ENCODE measurements at regions not wholly inside any gene's neighbourhood (a gene's known extent, or its start where the extent isn't known, plus 50 kb on each side); places are given as distances from the start of the nearest gene placed in this dataset.

DNA sequence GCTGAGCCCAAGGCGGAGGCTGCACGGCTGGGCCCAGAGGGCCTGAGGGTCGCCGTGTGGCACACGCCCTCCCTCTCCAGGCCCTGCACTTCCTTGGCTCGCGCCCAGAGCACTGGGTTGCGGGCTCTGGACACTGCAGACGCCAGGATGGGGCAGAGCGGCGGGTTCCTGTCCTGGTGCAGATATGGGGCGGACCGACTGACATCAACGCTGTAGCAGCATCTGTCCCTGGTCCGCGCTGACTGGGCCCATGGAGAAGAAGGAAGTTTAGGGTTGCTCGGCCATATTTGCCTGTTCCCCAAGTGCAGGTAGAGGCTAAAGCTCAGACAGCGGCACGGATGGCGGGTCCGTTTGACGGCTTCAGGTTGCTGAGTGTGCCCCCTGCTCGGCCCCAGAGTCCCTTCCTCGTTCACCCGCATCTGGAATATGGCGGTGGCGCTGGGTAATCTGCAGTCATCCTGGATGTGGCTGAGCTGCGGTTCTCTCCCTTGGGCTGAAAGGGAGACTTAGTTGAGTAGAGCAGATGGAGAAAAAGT lies 116.1 kb downstream of the OR13A1 start:
- Histone ChIP-seq H3K4me3 (ENCODE audit: low read depth in 1 of 2, low read length in 2 of 2) (peak overlapping the region in 1 of 2 donors; percentile 45), H3K27ac (ENCODE audit: low read length) (no peak overlapping the region), H3K9me3 (ENCODE audit: control insufficient read depth in 1 of 2, low read length in 2 of 2) (no peaks in the 10 kb centered on the region), H3K36me3 (ENCODE audit: control insufficient read depth in 1 of 2, insufficient read depth in 2 of 2, low read length in 2 of 2) (no peaks in the 10 kb centered on the region), H3K4me1 (ENCODE audit: control insufficient read depth in 1 of 2, insufficient read depth in 2 of 2, low read length in 2 of 2) (no peaks in the 10 kb centered on the region), H3K27me3 (ENCODE audit: low read depth, low read length) (no peaks in the 10 kb centered on the region)

- H3K27me3 ChIP-seq (ENCODE audit: low read depth, low read length), result no peaks in the 10 kb centered on the region
- H3K36me3 ChIP-seq (ENCODE audit: control insufficient read depth in 1 of 2, insufficient read depth in 2 of 2, low read length in 2 of 2), result no peaks in the 10 kb centered on the region
- H3K4me3 ChIP-seq (ENCODE audit: low read depth in 1 of 2, low read length in 2 of 2), result no peak overlapping the region
- no peak overlapping the region for H3K27ac ChIP-seq (ENCODE audit: low read length)
- H3K9me3 ChIP-seq (ENCODE audit: control insufficient read depth in 1 of 2, low read length in 2 of 2), result no peaks in the 10 kb centered on the region
- H3K4me1 ChIP-seq (ENCODE audit: control insufficient read depth in 1 of 2, insufficient read depth in 2 of 2, low read length in 2 of 2), result no peaks in the 10 kb centered on the region
Measured at GRCh38 chr10:45201271-45201670, 114.1 kb downstream of the OR13A1 start.

DNA sequence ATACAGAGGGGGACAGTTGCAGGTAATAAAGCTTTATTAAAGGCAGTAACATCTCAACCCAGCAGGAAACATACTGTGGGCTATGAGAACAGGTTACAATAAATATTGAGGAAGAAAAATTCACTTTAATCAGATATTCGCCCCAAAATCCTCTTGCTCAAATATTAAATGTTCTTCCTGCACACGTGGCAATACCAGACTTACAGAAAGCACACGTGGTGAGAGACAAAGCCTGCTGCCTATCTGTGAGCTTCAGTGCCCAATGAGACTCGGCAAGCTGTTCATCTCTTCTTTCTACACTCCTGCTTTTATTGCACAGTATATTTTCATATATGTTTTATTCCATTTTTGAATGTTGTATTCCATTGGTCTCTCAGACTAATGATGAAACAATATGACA lies 113.2 kb downstream of the OR13A1 start:
- Histone ChIP-seq H3K36me3 (ENCODE audit: control insufficient read depth in 1 of 2, insufficient read depth in 2 of 2, low read length in 2 of 2) (no peaks in the 10 kb centered on the region), H3K27me3 (ENCODE audit: low read depth, low read length) (no peaks in the 10 kb centered on the region), H3K4me3 (ENCODE audit: low read depth in 1 of 2, low read length in 2 of 2) (no peak overlapping the region), H3K9me3 (ENCODE audit: control insufficient read depth in 1 of 2, low read length in 2 of 2) (no peaks in the 10 kb centered on the region), H3K4me1 (ENCODE audit: control insufficient read depth in 1 of 2, insufficient read depth in 2 of 2, low read length in 2 of 2) (no peaks in the 10 kb centered on the region), H3K27ac (ENCODE audit: low read length) (no peak overlapping the region)

DNA sequence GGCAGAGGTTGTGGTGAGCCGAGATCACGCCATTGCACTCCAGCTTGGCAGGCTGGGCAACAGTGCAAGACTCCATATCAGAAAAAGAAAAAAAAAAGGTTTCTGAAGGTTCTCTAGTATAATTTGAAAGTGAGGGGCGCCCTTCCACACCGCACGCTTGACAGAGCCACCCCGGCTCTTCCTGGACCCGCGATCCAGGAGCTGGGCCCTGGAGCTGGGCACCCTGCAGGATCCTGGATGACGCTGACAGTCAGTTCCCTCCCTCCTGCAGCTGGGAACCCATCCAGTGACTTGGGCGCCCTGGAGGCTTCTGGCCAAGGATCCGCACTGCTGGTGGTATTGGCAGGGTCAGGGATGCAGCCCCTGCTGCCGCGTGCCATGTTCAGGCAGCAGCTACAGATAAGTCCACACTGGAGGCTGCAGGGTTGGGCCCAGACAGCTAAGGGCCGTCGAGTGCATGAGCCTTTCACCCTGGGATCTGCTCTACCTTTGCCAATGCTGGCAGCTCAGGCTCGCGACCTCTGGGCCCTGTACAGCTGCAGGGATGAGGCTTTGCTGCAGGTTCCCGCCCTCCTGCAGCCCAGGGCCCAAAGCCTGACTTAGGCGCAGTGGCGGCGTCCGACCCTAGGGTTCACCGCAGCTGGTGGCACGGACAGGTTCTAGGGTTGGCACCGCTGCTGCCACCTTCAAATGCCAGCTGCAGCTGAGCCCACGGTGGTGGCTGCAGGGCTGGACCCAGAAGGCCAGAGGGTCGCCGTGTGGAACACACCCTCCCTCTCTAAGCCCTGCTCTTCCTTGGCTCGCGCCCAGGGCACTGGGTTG lies 110.2 kb downstream of the OR13A1 start:
- no peaks in the 10 kb centered on the region for H3K9me3 ChIP-seq (ENCODE audit: control insufficient read depth in 1 of 2, low read length in 2 of 2)
- no peaks in the 10 kb centered on the region for H3K36me3 ChIP-seq (ENCODE audit: control insufficient read depth in 1 of 2, insufficient read depth in 2 of 2, low read length in 2 of 2)
- no peak overlapping the region for H3K4me3 ChIP-seq (ENCODE audit: low read depth in 1 of 2, low read length in 2 of 2)
- H3K4me1 ChIP-seq (ENCODE audit: control insufficient read depth in 1 of 2, insufficient read depth in 2 of 2, low read length in 2 of 2), result no peaks in the 10 kb centered on the region
- H3K27me3 ChIP-seq (ENCODE audit: low read depth, low read length), result no peaks in the 10 kb centered on the region
- H3K27ac ChIP-seq (ENCODE audit: low read length), result no peak overlapping the region

DNA sequence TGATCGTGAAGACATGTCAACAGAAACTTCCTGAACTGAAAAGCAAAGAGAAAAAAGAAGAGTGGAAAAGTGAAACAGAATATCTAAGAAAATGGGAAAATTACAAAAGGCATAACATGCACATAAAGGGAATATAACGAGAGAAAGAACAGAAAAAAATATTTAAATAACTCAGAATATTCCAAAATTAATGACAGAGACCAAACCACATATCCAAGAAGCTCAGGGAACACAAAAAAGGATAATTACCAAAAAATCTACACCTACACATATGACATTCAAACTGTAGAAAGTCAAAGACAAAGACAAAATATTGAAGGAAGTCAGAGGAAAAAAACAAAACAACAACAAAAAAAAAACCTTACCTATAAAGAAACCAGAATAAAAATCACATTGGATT lies 105.5 kb downstream of the OR13A1 start:
- Histone ChIP-seq H3K4me1 (ENCODE audit: control insufficient read depth in 1 of 2, insufficient read depth in 2 of 2, low read length in 2 of 2) (no peaks in the 10 kb centered on the region), H3K27me3 (ENCODE audit: low read depth, low read length) (no peaks in the 10 kb centered on the region), H3K27ac (ENCODE audit: low read length) (no peak overlapping the region), H3K36me3 (ENCODE audit: control insufficient read depth in 1 of 2, insufficient read depth in 2 of 2, low read length in 2 of 2) (no peaks in the 10 kb centered on the region), H3K4me3 (ENCODE audit: low read depth in 1 of 2, low read length in 2 of 2) (no peak overlapping the region), H3K9me3 (ENCODE audit: control insufficient read depth in 1 of 2, low read length in 2 of 2) (no peaks in the 10 kb centered on the region)

GRCh38 chr10:45211576-45211975 lies 103.8 kb downstream of the OR13A1 start:
- Histone ChIP-seq H3K9me3 (ENCODE audit: control insufficient read depth in 1 of 2, low read length in 2 of 2) (no peaks in the 10 kb centered on the region), H3K4me1 (ENCODE audit: control insufficient read depth in 1 of 2, insufficient read depth in 2 of 2, low read length in 2 of 2) (no peaks in the 10 kb centered on the region), H3K36me3 (ENCODE audit: control insufficient read depth in 1 of 2, insufficient read depth in 2 of 2, low read length in 2 of 2) (no peaks in the 10 kb centered on the region), H3K4me3 (ENCODE audit: low read depth in 1 of 2, low read length in 2 of 2) (no peak overlapping the region), H3K27ac (ENCODE audit: low read length) (no peak overlapping the region), H3K27me3 (ENCODE audit: low read depth, low read length) (no peaks in the 10 kb centered on the region)

DNA sequence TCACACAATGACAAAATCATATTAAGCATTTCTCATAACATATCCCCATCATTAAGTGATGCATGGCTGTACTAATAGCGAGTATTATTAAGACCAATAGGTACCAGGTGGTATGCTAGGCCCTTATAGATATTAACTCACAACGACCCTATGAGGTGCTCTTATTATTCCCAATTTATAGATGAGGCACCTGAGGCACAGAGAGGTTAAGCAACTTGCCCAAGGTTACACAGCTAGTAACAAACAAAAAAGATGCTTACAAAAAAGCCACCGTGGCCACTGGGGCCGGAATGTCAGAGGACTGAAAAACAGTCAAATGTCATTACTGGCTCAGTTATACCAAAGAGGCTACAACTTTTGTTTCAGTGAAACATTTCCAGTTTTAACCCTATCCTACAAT lies 96.0 kb downstream of the OR13A1 start:
- Histone ChIP-seq H3K4me3 (ENCODE audit: low read depth in 1 of 2, low read length in 2 of 2) (no peak overlapping the region), H3K9me3 (ENCODE audit: control insufficient read depth in 1 of 2, low read length in 2 of 2) (no peaks in the 10 kb centered on the region), H3K4me1 (ENCODE audit: control insufficient read depth in 1 of 2, insufficient read depth in 2 of 2, low read length in 2 of 2) (no peaks in the 10 kb centered on the region), H3K27me3 (ENCODE audit: low read depth, low read length) (no peaks in the 10 kb centered on the region), H3K36me3 (ENCODE audit: control insufficient read depth in 1 of 2, insufficient read depth in 2 of 2, low read length in 2 of 2) (no peaks in the 10 kb centered on the region), H3K27ac (ENCODE audit: low read length) (no peak overlapping the region)

DNA sequence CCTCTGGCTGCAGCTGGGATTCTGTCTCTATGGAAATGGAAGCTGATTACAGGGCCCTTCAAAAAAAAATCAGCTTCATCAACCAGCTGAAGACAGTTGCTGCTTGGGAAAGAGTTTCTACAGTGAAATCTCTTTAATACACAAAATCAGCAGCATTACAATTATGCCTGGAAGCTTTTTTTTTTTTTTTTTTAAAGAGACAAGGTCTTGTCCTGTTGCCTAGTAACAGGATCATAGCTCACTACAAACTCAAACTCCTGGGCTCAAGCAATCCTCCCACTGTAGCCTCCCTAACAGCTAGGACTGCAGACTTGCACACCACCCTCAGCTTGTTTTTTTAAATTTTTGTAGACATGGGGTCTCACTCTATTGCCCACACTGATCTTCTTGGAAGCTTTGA lies 94.5 kb downstream of the OR13A1 start:
- H3K9me3 ChIP-seq (ENCODE audit: control insufficient read depth in 1 of 2, low read length in 2 of 2), result no peaks in the 10 kb centered on the region
- no peaks in the 10 kb centered on the region for H3K4me1 ChIP-seq (ENCODE audit: control insufficient read depth in 1 of 2, insufficient read depth in 2 of 2, low read length in 2 of 2)
- H3K36me3 ChIP-seq (ENCODE audit: control insufficient read depth in 1 of 2, insufficient read depth in 2 of 2, low read length in 2 of 2), result no peaks in the 10 kb centered on the region
- H3K4me3 ChIP-seq (ENCODE audit: low read depth in 1 of 2, low read length in 2 of 2), result no peak overlapping the region
- no peaks in the 10 kb centered on the region for H3K27me3 ChIP-seq (ENCODE audit: low read depth, low read length)
- no peak overlapping the region for H3K27ac ChIP-seq (ENCODE audit: low read length)

GRCh38 chr10:45224219-45224841 lies 91.1 kb downstream of the OR13A1 start:
- H3K36me3 ChIP-seq (ENCODE audit: control insufficient read depth in 1 of 2, insufficient read depth in 2 of 2, low read length in 2 of 2), result no peaks in the 10 kb centered on the region
- H3K9me3 ChIP-seq (ENCODE audit: control insufficient read depth in 1 of 2, low read length in 2 of 2), result peaks cover 0 to 2% of the 10 kb centered on the region in 2 donors
- H3K27ac ChIP-seq (ENCODE audit: low read length), result no peak overlapping the region
- no peaks in the 10 kb centered on the region for H3K27me3 ChIP-seq (ENCODE audit: low read depth, low read length)
- no peak overlapping the region for H3K4me3 ChIP-seq (ENCODE audit: low read depth in 1 of 2, low read length in 2 of 2)
- no peaks in the 10 kb centered on the region for H3K4me1 ChIP-seq (ENCODE audit: control insufficient read depth in 1 of 2, insufficient read depth in 2 of 2, low read length in 2 of 2)

GRCh38 chr10:45227042-45227441 lies 88.4 kb downstream of the OR13A1 start:
- Histone ChIP-seq H3K36me3 (ENCODE audit: control insufficient read depth in 1 of 2, insufficient read depth in 2 of 2, low read length in 2 of 2) (no peaks in the 10 kb centered on the region), H3K27ac (ENCODE audit: low read length) (no peak overlapping the region), H3K27me3 (ENCODE audit: low read depth, low read length) (no peaks in the 10 kb centered on the region), H3K4me1 (ENCODE audit: control insufficient read depth in 1 of 2, insufficient read depth in 2 of 2, low read length in 2 of 2) (no peaks in the 10 kb centered on the region), H3K4me3 (ENCODE audit: low read depth in 1 of 2, low read length in 2 of 2) (no peak overlapping the region), H3K9me3 (ENCODE audit: control insufficient read depth in 1 of 2, low read length in 2 of 2) (peaks cover 0 to 9% of the 10 kb centered on the region in 2 donors)

DNA sequence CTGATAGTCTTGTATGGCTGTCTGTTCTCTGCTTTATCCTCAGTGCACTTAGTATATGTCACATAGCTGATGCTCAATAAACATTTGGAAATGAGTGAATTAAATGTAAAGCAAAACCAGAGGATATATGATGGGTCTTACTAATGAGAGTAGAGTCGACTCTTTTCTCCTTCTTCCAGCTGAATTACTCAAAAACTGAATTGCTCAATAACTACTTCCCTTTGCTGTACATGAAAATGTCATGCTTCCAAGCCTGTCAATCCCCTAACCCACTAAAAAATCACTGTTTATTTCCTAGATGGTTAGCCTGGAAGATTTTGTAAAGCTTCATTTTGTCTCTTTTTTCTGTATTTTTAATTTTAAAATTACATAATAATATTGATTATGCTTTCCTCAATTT lies 88.0 kb downstream of the OR13A1 start:
- H3K36me3 ChIP-seq (ENCODE audit: control insufficient read depth in 1 of 2, insufficient read depth in 2 of 2, low read length in 2 of 2), result no peaks in the 10 kb centered on the region
- no peak overlapping the region for H3K4me3 ChIP-seq (ENCODE audit: low read depth in 1 of 2, low read length in 2 of 2)
- H3K9me3 ChIP-seq (ENCODE audit: control insufficient read depth in 1 of 2, low read length in 2 of 2), result peaks cover 0 to 9% of the 10 kb centered on the region in 2 donors
- H3K4me1 ChIP-seq (ENCODE audit: control insufficient read depth in 1 of 2, insufficient read depth in 2 of 2, low read length in 2 of 2), result no peaks in the 10 kb centered on the region
- H3K27me3 ChIP-seq (ENCODE audit: low read depth, low read length), result no peaks in the 10 kb centered on the region
- no peak overlapping the region for H3K27ac ChIP-seq (ENCODE audit: low read length)

All from muscle layer of duodenum (tissue), 2 donors.